Neural cell (in vitro differentiated cells): ENCODE measurements at regions not wholly inside any gene's neighbourhood (a gene's known extent, or its start where the extent isn't known, plus 50 kb on each side); places are given as distances from the start of the nearest gene placed in this dataset.

Experiments
- H2AFZ ChIP-seq: fragments of 200-600, 300-800 bp; sonication (generic), shearing (Covaris generic); 2 replicates; pipeline ENCODE4 v1.6.0; 2014; ENCODE audit warnings: low read depth, mild to moderate bottlenecking, antibody characterized with exemption, low read length, moderate library complexity
- H3F3A ChIP-seq: fragments of 200-600 bp; shearing (Covaris generic); 2 replicates; pipeline ENCODE4 v1.6.1; 2016; ENCODE audit warnings: mild to moderate bottlenecking, moderate library complexity, mixed read lengths, antibody characterized with exemption, low read length; ENCODE audit not compliant: insufficient read depth, poor library complexity, severe bottlenecking
- H3K27ac ChIP-seq: fragments of 200-600, 300-800 bp; sonication (generic), shearing (Covaris generic); 2 replicates; pipeline ENCODE4 v1.5.1; 2014; ENCODE audit warnings: mild to moderate bottlenecking, low read length, moderate library complexity
- H3K27me3 ChIP-seq: fragments of 300-800, 200-600 bp; sonication (generic), shearing (Covaris generic); 2 replicates; pipeline ENCODE4 v1.6.0; 2014; ENCODE audit warnings: mild to moderate bottlenecking, low read depth, low read length, moderate library complexity; ENCODE audit not compliant: insufficient read depth
- H3K36me3 ChIP-seq: fragments of 300-800, 200-600 bp; sonication (generic), shearing (Covaris generic); 2 replicates; pipeline ENCODE4 v1.5.1; 2014; ENCODE audit warnings: mild to moderate bottlenecking, antibody characterized with exemption, low read length, moderate library complexity; ENCODE audit not compliant: insufficient read depth
- H3K4me2 ChIP-seq: fragments of 300-800, 200-600 bp; sonication (generic), shearing (Covaris generic); 2 replicates; pipeline ENCODE4 v1.6.0; 2014; ENCODE audit warnings: mild to moderate bottlenecking, low read length
- H3K4me3 ChIP-seq: fragments of 300-800, 200-600 bp; sonication (generic), shearing (Covaris generic); 2 replicates; pipeline ENCODE4 v1.5.1; 2014; ENCODE audit warnings: mild to moderate bottlenecking, low read length, moderate library complexity
- H3K79me2 ChIP-seq: fragments of 200-600 bp; shearing (Covaris generic); replicated peaks from 2 replicates; pipeline ENCODE4 v1.6.0; 2014; ENCODE audit warnings: mild to moderate bottlenecking, low read length, moderate library complexity; ENCODE audit not compliant: insufficient read depth
- H3K9ac ChIP-seq: fragments of 300-800, 200-600 bp; sonication (generic), shearing (Covaris generic); 2 replicates; pipeline ENCODE4 v1.6.1; 2016; ENCODE audit warnings: mild to moderate bottlenecking, low read length, mixed read lengths
- H3K9me2 ChIP-seq: fragments of 200-600 bp; shearing (Covaris generic); 2 replicates; pipeline ENCODE4 v1.6.1; 2016; ENCODE audit warnings: mild to moderate bottlenecking, low read length, mixed read lengths; ENCODE audit not compliant: insufficient read depth
- H3K9me3 ChIP-seq: fragments of 200-600, 300-800 bp; sonication (generic), shearing (Covaris generic); 2 replicates; pipeline ENCODE4 v1.6.1; 2016; ENCODE audit warnings: mild to moderate bottlenecking, mixed run types, low read length, moderate library complexity, mixed read lengths
- H4K20me1 ChIP-seq: fragments of 200-600 bp; shearing (Covaris generic); 2 replicates; pipeline ENCODE4 v1.6.1; 2016; ENCODE audit warnings: mild to moderate bottlenecking, mixed run types; ENCODE audit not compliant: insufficient read depth
- EP300 ChIP-seq: fragments of 450-650 bp; conservative IDR thresholded peaks from 2 replicates; pipeline ENCODE4 v1.6.1; 2014; ENCODE audit warnings: antibody characterized with exemption, mild to moderate bottlenecking, moderate library complexity; ENCODE audit not compliant: poor library complexity, severe bottlenecking
- EZH2 ChIP-seq: fragments of 200-600, 300-800 bp; shearing (Covaris generic), sonication (generic); IDR thresholded peaks from 2 replicates; pipeline ENCODE4 v1.6.1; 2014; ENCODE audit warnings: antibody characterized with exemption, low read length, borderline replicate concordance, mild to moderate bottlenecking; ENCODE audit not compliant: insufficient read depth, poor library complexity, severe bottlenecking
- MXI1 ChIP-seq: fragments of 450-650 bp; conservative IDR thresholded peaks from 2 replicates; pipeline ENCODE4 v1.6.1; 2014; ENCODE audit warnings: antibody characterized with exemption, mild to moderate bottlenecking; ENCODE audit not compliant: poor library complexity, severe bottlenecking
- POLR2AphosphoS5 ChIP-seq: IDR thresholded peaks from 2 replicates; pipeline ENCODE4 v1.6.1; 2012
- RAD21 ChIP-seq: fragments of 450-650 bp; conservative IDR thresholded peaks from 2 replicates; pipeline ENCODE4 v1.6.1; 2014; ENCODE audit warnings: antibody characterized with exemption, mild to moderate bottlenecking, moderate library complexity
- SMC3 ChIP-seq: fragments of 450-650 bp; conservative IDR thresholded peaks from 2 replicates; pipeline ENCODE4 v1.6.1; 2014; ENCODE audit warnings: antibody characterized with exemption, mild to moderate bottlenecking, moderate library complexity; ENCODE audit not compliant: poor library complexity
- TAF1 ChIP-seq: IDR thresholded peaks from 2 replicates; pipeline ENCODE4 v1.6.1; 2012; ENCODE audit warnings: low read depth
- TF ChIP-seq, protein P1 (sequence below): IDR thresholded peaks from 2 replicates; pipeline ENCODE4 v1.6.1; 2012; ENCODE audit warnings: borderline replicate concordance
- TF ChIP-seq, protein P2 (sequence below): fragments of 450-650 bp; IDR thresholded peaks from 2 replicates; pipeline ENCODE4 v1.5.1; 2014; ENCODE audit warnings: antibody characterized with exemption, mild to moderate bottlenecking, moderate library complexity; ENCODE audit not compliant: poor library complexity, severe bottlenecking

DNA sequence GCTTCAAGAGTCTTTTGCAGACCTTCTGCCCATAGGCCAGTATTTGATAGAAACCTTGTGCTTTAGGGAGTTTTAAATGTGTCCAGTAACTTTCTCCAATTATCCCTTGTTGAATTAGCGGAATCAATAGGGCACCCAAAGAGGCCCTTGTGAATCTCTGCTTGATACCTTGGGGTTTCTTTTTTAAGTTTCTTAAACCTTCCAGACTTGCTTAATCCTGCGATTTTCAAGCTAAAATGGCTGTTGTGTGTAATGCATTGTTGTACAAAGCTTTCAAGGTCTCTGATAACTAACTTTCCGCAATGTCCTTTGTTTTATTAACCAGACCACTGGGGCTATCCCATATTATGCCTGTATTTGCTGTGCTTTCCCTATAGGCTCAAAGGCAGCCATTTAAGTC is 577.4 kb upstream of the RORB start:
- Histone ChIP-seq H2AFZ (no peak overlapping the region), H3K27me3 (no peaks in the 10 kb centered on the region), H3K27ac (no peak overlapping the region), H4K20me1 (no peaks in the 10 kb centered on the region), H3K9me3 (no peaks in the 10 kb centered on the region), H3K79me2 (no peaks in the 10 kb centered on the region), H3K4me3 (no peak overlapping the region), H3K4me2 (no peak overlapping the region), H3K9ac (no peak overlapping the region), H3F3A (no peaks in the 10 kb centered on the region), H3K9me2 (no peaks in the 10 kb centered on the region), H3K36me3 (no peaks in the 10 kb centered on the region)
- no peak for TF ChIP-seq RAD21
- TF ChIP-seq POLR2AphosphoS5 = no peak
- TF ChIP-seq EP300 = no peak
- TF ChIP-seq, protein P1, sequence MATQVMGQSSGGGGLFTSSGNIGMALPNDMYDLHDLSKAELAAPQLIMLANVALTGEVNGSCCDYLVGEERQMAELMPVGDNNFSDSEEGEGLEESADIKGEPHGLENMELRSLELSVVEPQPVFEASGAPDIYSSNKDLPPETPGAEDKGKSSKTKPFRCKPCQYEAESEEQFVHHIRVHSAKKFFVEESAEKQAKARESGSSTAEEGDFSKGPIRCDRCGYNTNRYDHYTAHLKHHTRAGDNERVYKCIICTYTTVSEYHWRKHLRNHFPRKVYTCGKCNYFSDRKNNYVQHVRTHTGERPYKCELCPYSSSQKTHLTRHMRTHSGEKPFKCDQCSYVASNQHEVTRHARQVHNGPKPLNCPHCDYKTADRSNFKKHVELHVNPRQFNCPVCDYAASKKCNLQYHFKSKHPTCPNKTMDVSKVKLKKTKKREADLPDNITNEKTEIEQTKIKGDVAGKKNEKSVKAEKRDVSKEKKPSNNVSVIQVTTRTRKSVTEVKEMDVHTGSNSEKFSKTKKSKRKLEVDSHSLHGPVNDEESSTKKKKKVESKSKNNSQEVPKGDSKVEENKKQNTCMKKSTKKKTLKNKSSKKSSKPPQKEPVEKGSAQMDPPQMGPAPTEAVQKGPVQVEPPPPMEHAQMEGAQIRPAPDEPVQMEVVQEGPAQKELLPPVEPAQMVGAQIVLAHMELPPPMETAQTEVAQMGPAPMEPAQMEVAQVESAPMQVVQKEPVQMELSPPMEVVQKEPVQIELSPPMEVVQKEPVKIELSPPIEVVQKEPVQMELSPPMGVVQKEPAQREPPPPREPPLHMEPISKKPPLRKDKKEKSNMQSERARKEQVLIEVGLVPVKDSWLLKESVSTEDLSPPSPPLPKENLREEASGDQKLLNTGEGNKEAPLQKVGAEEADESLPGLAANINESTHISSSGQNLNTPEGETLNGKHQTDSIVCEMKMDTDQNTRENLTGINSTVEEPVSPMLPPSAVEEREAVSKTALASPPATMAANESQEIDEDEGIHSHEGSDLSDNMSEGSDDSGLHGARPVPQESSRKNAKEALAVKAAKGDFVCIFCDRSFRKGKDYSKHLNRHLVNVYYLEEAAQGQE = no peak

DNA sequence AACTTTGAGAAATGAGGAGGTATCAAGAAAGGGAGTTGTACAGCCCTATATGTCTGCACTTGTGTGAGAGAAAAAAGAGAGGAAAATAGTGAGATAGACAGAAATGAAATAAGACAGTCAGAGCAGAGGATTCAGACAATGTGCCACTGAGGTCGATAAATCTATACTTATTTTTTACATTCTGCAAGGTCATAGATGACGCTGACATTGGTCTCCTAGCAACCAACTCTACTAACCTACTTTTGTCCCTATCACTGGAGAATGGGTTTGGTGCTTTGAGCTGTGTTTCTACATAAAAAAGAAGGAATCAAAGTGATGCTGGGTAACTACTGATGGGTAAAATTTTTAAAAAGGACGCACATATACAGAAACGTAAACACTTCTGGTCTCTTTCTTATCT is 573.3 kb upstream of the RORB start:
- Histone ChIP-seq H3K4me2 (no peak overlapping the region), H2AFZ (no peak overlapping the region), H3K9me3 (no peaks in the 10 kb centered on the region), H3K9ac (no peak overlapping the region), H4K20me1 (no peaks in the 10 kb centered on the region), H3F3A (no peaks in the 10 kb centered on the region), H3K27me3 (no peaks in the 10 kb centered on the region), H3K4me3 (no peak overlapping the region), H3K27ac (peak overlapping the region; percentile 23), H3K36me3 (no peaks in the 10 kb centered on the region), H3K9me2 (no peaks in the 10 kb centered on the region), H3K79me2 (no peaks in the 10 kb centered on the region)
- no peak for TF ChIP-seq MXI1
- no peak for TF ChIP-seq SMC3
- TF ChIP-seq POLR2AphosphoS5 = no peak
- TF ChIP-seq RAD21 = no peak

DNA sequence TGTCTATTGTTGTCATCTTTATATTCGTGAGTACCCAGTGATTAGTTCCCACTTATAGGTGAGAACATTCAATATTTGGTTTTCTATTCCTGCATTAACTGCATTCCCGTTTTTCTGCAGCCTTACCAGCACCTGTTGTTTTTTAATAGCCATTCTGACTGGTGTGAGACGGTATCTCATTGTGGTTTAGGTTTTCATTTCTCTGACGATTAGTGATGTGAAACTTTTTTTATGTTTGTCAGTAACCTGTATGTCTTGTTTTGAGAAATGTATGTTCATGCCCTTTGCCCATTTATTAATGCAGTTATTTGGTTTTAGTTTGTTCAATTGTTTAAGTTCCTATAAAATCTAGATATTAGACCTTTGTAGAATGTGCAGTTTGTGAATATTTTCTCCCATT is 546.0 kb upstream of the RORB start:
- Histone ChIP-seq H4K20me1 (no peaks in the 10 kb centered on the region), H2AFZ (no peak overlapping the region), H3K9me2 (no peaks in the 10 kb centered on the region), H3K9ac (no peak overlapping the region), H3K9me3 (no peaks in the 10 kb centered on the region), H3K27me3 (no peaks in the 10 kb centered on the region), H3F3A (no peaks in the 10 kb centered on the region), H3K36me3 (no peaks in the 10 kb centered on the region), H3K79me2 (no peaks in the 10 kb centered on the region), H3K27ac (no peak overlapping the region), H3K4me2 (no peak overlapping the region), H3K4me3 (no peak overlapping the region)
- no peak for TF ChIP-seq MXI1
- TF ChIP-seq SMC3 = no peak
- no peak for TF ChIP-seq RAD21
- no peak for TF ChIP-seq EZH2
- TF ChIP-seq, protein P2, sequence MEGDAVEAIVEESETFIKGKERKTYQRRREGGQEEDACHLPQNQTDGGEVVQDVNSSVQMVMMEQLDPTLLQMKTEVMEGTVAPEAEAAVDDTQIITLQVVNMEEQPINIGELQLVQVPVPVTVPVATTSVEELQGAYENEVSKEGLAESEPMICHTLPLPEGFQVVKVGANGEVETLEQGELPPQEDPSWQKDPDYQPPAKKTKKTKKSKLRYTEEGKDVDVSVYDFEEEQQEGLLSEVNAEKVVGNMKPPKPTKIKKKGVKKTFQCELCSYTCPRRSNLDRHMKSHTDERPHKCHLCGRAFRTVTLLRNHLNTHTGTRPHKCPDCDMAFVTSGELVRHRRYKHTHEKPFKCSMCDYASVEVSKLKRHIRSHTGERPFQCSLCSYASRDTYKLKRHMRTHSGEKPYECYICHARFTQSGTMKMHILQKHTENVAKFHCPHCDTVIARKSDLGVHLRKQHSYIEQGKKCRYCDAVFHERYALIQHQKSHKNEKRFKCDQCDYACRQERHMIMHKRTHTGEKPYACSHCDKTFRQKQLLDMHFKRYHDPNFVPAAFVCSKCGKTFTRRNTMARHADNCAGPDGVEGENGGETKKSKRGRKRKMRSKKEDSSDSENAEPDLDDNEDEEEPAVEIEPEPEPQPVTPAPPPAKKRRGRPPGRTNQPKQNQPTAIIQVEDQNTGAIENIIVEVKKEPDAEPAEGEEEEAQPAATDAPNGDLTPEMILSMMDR = no peak
- no peak for TF ChIP-seq EP300
- TF ChIP-seq TAF1 = no peak
- TF ChIP-seq POLR2AphosphoS5 = no peak
- TF ChIP-seq, protein P1 = no peak
